NCI-H1048 (cell line): ENCODE measurements at regions not wholly inside any gene's neighbourhood (a gene's known extent, or its start where the extent isn't known, plus 50 kb on each side); places are given as distances from the start of the nearest gene placed in this dataset.
"Not testable (repeated sequence)": the region's sequence is repeated elsewhere in the genome, so short reads cannot be mapped to it uniquely, and the experiment has no call there.

Experiments used
- DNase-seq: peaks from one replicate; lab custom pipeline; 2025; lab: John Stamatoyannopoulos, UW

GRCh38 chr16:85526185-85526974 lies 86.7 kb upstream of the GSE1 start:
- DNase-seq: no peak

GRCh38 chr16:85527042-85527766 lies 85.9 kb upstream of the GSE1 start:
- DNase-seq: no peak

GRCh38 chr16:85527767-85528297 lies 85.3 kb upstream of the GSE1 start:
- DNase-seq: no peak

- no peak for DNase-seq
Measured at GRCh38 chr16:85528528-85529387, 84.4 kb upstream of the GSE1 start.

GRCh38 chr16:85529489-85530369 lies 83.4 kb upstream of the GSE1 start:
- DNase-seq: no peak

GRCh38 chr16:85530370-85530739 lies 82.8 kb upstream of the GSE1 start:
- no peak for DNase-seq

- no peak for DNase-seq
Measured at GRCh38 chr16:85531516-85531915, 81.6 kb upstream of the GSE1 start.

GRCh38 chr16:85532147-85532546 lies 81.0 kb upstream of the GSE1 start:
- DNase-seq: no peak

- DNase-seq: not testable (repeated sequence)
Measured at GRCh38 chr16:85533593-85533992, 79.5 kb upstream of the GSE1 start.

- no peak for DNase-seq
Measured at GRCh38 chr16:85534536-85535351, 78.4 kb upstream of the GSE1 start.

GRCh38 chr16:85535352-85536072 lies 77.6 kb upstream of the GSE1 start:
- no peak for DNase-seq

- DNase-seq: no peak
Measured at GRCh38 chr16:85536073-85536410, 77.1 kb upstream of the GSE1 start.

GRCh38 chr16:85536411-85537330 lies 76.5 kb upstream of the GSE1 start:
- no peak for DNase-seq

GRCh38 chr16:85537331-85537788 lies 75.8 kb upstream of the GSE1 start:
- no peak for DNase-seq

GRCh38 chr16:85537795-85538401 lies 75.2 kb upstream of the GSE1 start:
- no peak for DNase-seq

- no peak for DNase-seq
Measured at GRCh38 chr16:85539084-85539483, 74.0 kb upstream of the GSE1 start.

GRCh38 chr16:85539629-85540291 lies 73.4 kb upstream of the GSE1 start:
- DNase-seq: no peak

GRCh38 chr16:85541181-85541580 lies 71.9 kb upstream of the GSE1 start:
- no peak for DNase-seq
